Panc1 (cell line): ENCODE measurements at regions not wholly inside any gene's neighbourhood (a gene's known extent, or its start where the extent isn't known, plus 50 kb on each side); places are given as distances from the start of the nearest gene placed in this dataset.

Experiments used
- ATAC-seq: fragments of 200-7000 bp; cut with Tn5 transposase; 2 replicates; pipeline ENCODE4 v1.9.1; 2020; ENCODE audit warnings: mild to moderate bottlenecking, moderate library complexity
- BruUV-seq: library from RNA; stranded (reverse); fragments of 400-500 nt; replicated peaks from 2 replicates; lab custom pipeline; 2021; lab: Mats Ljungman, UMichigan
- CTCF ChIA-PET: fragments of 300-600 bp; sonication (Branson Sonifier 250); formaldehyde crosslinking; loops from one replicate; lab custom pipeline; 2022; ENCODE audit warnings: antibody characterized with exemption; lab: Charles Lee
- POLR2A ChIA-PET: fragments of 300-600 bp; sonication (Branson Sonifier 250); formaldehyde crosslinking; loops from one replicate; lab custom pipeline; 2022; ENCODE audit warnings: antibody characterized with exemption; lab: Charles Lee
- DNase-seq: peaks from one replicate; pipeline ENCODE4 v3.0.0-alpha.2; 2010; ENCODE audit warnings: low read depth, low spot score
- H3K27ac ChIP-seq: 2 replicates; pipeline ENCODE4 v1.5.1; 2011; ENCODE audit warnings: mild to moderate bottlenecking, low read length, inconsistent platforms
- H3K27me3 ChIP-seq: fragments of 200-500 bp; sonication (Bioruptor generic); 2 replicates; pipeline ENCODE4 v1.6.0; 2014; ENCODE audit warnings: low read length, inconsistent platforms; ENCODE audit not compliant: control insufficient read depth, insufficient read depth
- H3K36me3 ChIP-seq: fragments of 200-500 bp; sonication (Bioruptor generic); 2 replicates; pipeline ENCODE4 v1.5.1; 2014; ENCODE audit warnings: inconsistent platforms, mild to moderate bottlenecking, low read length, moderate library complexity; ENCODE audit not compliant: control insufficient read depth, insufficient read depth
- H3K4me1 ChIP-seq: 2 replicates; pipeline ENCODE4 v1.5.1; 2011; ENCODE audit warnings: inconsistent platforms, mild to moderate bottlenecking, low read length, moderate library complexity; ENCODE audit not compliant: control insufficient read depth, insufficient read depth
- H3K4me3 ChIP-seq, 2 experiments: 2 replicates each; pipeline ENCODE4 v1.5.1; 2011 to 2012; ENCODE audit warnings: low read depth in 2 of 2, low read length in 2 of 2, mild to moderate bottlenecking in 2 of 2, inconsistent platforms in 1 of 2, moderate library complexity in 1 of 2
- H3K9me3 ChIP-seq: fragments of 200-500 bp; sonication (Bioruptor generic); 2 replicates; pipeline ENCODE4 v1.5.1; 2014; ENCODE audit warnings: low read depth, mild to moderate bottlenecking, inconsistent platforms, low read length, moderate library complexity; ENCODE audit not compliant: control insufficient read depth, insufficient read depth
- CTCF ChIP-seq: fragments of 450-650 bp; IDR thresholded peaks from 2 replicates; pipeline ENCODE4 v1.5.1; 2017; ENCODE audit warnings: mild to moderate bottlenecking
- POLR2AphosphoS5 ChIP-seq: IDR thresholded peaks from 2 replicates; pipeline ENCODE4 v1.6.1; 2012; ENCODE audit warnings: mild to moderate bottlenecking, low read depth, low read length, moderate library complexity
- REST ChIP-seq, 2 experiments: IDR thresholded peaks; 2 replicates each; pipeline ENCODE4 v1.6.1; 2011 to 2012; ENCODE audit warnings: low read depth in 2 of 2, control low read depth in 1 of 2, low read length in 1 of 2, mild to moderate bottlenecking in 1 of 2, moderate library complexity in 1 of 2; ENCODE audit not compliant: insufficient read depth in 1 of 2
- SIN3A ChIP-seq: IDR thresholded peaks from 2 replicates; pipeline ENCODE4 v1.6.1; 2012; ENCODE audit warnings: low read depth, mild to moderate bottlenecking, low read length, moderate library complexity, borderline replicate concordance; ENCODE audit not compliant: insufficient read depth
- TCF7L2 ChIP-seq: IDR thresholded peaks from 2 replicates; pipeline ENCODE4 v1.6.1; 2011; ENCODE audit warnings: mild to moderate bottlenecking, low read depth, low read length, inconsistent platforms
- in situ Hi-C: cut with HindIII; loops from 2 replicates; pipeline ENCODE4 v1.10.0; 2016; ENCODE audit warnings: low sequenced_read_pairs, low pct_unique_long_range_greater_than_20kb
- intact Hi-C: fragments of 100-400 bp; cut with micrococcal nuclease; formaldehyde crosslinking; loops from one replicate; pipeline ENCODE4 v1.10.0; 2022; ENCODE audit not compliant: unreplicated experiment

DNA sequence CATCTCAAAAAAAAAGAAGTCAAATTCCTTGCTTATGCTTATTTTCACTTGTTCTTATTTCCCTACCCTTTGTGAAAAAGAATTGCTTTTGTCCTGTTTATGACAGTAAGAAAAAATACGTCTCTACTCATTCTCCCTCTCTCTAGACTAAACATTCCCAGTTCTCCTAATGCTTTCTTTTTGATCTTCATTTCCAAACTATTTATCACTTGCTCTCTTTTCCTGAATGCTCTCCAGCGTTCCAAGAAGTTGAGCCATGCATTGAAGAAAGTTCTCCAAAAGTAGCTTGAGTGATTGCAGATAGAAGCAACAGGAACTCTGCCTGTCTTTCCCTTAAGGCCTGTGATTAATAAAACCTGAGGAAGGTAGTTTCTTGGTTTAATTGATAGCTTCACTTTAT, 53.1 kb upstream of the TMEM170B start:
- no peak for TF ChIP-seq CTCF
- TF ChIP-seq POLR2AphosphoS5 = no peak
- TF ChIP-seq REST (IDR thresholded peaks at IDR 0.05; ENCODE audit: insufficient read depth in 1 of 2, low read depth in 2 of 2, low read length in 1 of 2) = no peak
- TF ChIP-seq SIN3A = no peak
- TF ChIP-seq TCF7L2 = no peak
- ATAC-seq = no peak
- CTCF ChIA-PET = interaction anchor here (1.1 kb wide), 1 partner anchor 13 kb away, joined by 4 read pairs; no protein-coding TSS in a partner anchor

DNA sequence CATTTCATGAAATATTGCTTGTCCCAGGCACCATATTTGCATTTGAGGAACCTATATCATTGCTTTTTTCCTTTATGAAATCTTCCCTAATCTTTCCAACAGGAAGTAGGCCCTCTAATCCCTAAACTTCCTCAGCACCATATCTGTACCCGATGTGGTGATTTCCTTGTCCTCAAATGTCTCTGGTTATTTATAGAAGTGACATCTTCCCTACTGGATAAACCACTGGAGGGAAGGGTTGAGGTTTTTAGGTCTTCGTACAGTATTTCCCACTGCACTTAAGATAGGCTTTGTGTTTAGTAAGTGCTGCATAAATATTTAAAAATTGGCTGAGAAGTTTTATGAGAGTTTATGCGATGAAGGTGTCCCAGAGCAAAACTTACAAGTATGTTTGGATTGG, 54.9 kb upstream of the TMEM170B start:
- intact Hi-C loops = no loop called here

More for the DNA sequence above, 53.1 kb upstream of the TMEM170B start:
- Histone ChIP-seq H3K9me3 (no peaks in the 10 kb centered on the region), H3K27me3 (peaks cover 4% of the 10 kb centered on the region; the same call in 1 of the 2 replicates), H3K27ac (no peak overlapping the region), H3K4me3 (no peak overlapping the region), H3K36me3 (no peaks in the 10 kb centered on the region), H3K4me1 (no peaks in the 10 kb centered on the region)
- no peak for DNase-seq
- POLR2A ChIA-PET = interaction anchor here (0.6 kb wide), 1 partner anchor 337 kb away, joined by 3 read pairs; no protein-coding TSS in a partner anchor
- intact Hi-C loops = no loop called here
- no TSS peak for BruUV-seq
- in situ Hi-C loops = no loop called here

More for the DNA sequence above, 54.9 kb upstream of the TMEM170B start:
- DNase-seq (no peak), ATAC-seq (no peak)
- Histone ChIP-seq H3K27ac (no peak overlapping the region), H3K27me3 (0 out of 2 replicates have a peak, but pooled peaks cover 3% of the 10 kb centered on the region), H3K4me3 (no peak overlapping the region), H3K9me3 (no peaks in the 10 kb centered on the region), H3K36me3 (no peaks in the 10 kb centered on the region), H3K4me1 (no peaks in the 10 kb centered on the region)
- ChIA-PET POLR2A (no interaction called here), CTCF (no interaction called here)
- in situ Hi-C loops = no loop called here
- no TSS peak for BruUV-seq
- TF ChIP-seq CTCF (no peak), SIN3A (no peak), TCF7L2 (no peak), POLR2AphosphoS5 (no peak), REST (IDR thresholded peaks at IDR 0.05; ENCODE audit: insufficient read depth in 1 of 2, low read depth in 2 of 2, low read length in 1 of 2) (no peak)
